GM12891 (cell line): ENCODE measurements at regions not wholly inside any gene's neighbourhood (a gene's known extent, or its start where the extent isn't known, plus 50 kb on each side); places are given as distances from the start of the nearest gene placed in this dataset.
"Not testable (repeated sequence)": the region's sequence is repeated elsewhere in the genome, so short reads cannot be mapped to it uniquely, and the experiment has no call there.

Experiments used
- DNase-seq: peaks from one replicate; pipeline ENCODE4 v3.0.0; 2011; ENCODE audit warnings: low spot score; ENCODE audit not compliant: insufficient read length
- FAIRE-seq: peaks from 2 replicates; lab custom pipeline; 2011; peaks lifted over from hg19 to GRCh38; lab: Jason Lieb, UNC
- PAX5 ChIP-seq: IDR thresholded peaks from 2 replicates; pipeline ENCODE4 v1.6.1; 2011; ENCODE audit warnings: low read length, moderate library complexity, mild to moderate bottlenecking; ENCODE audit not compliant: insufficient read depth, severe bottlenecking
- POLR2A ChIP-seq: IDR thresholded peaks from 2 replicates; pipeline ENCODE4 v1.6.1; 2011; ENCODE audit warnings: low read depth, low read length, control low read depth
- POLR2AphosphoS5 ChIP-seq: IDR thresholded peaks from 2 replicates; pipeline ENCODE4 v1.6.1; 2011; ENCODE audit warnings: low read depth, low read length, control low read depth
- POU2F2 ChIP-seq: IDR thresholded peaks from 2 replicates; pipeline ENCODE4 v1.6.1; 2011; ENCODE audit warnings: low read depth, mild to moderate bottlenecking, control low read depth, low read length, moderate library complexity
- SPI1 ChIP-seq: IDR thresholded peaks from 2 replicates; pipeline ENCODE4 v1.6.1; 2011; ENCODE audit warnings: low read depth, low read length, control low read depth
- TAF1 ChIP-seq: IDR thresholded peaks from 2 replicates; pipeline ENCODE4 v1.6.1; 2011; ENCODE audit warnings: low read depth, low read length, control low read depth

GRCh38 chr2:39929531-39929930, 150.5 kb upstream of the THUMPD2 start:
- no peak for DNase-seq
- no peak for TF ChIP-seq SPI1
- no peak for TF ChIP-seq TAF1
- no peak for TF ChIP-seq POLR2AphosphoS5
- no peak for TF ChIP-seq POU2F2
- TF ChIP-seq POLR2A, result no peak
- no peak for TF ChIP-seq PAX5
- FAIRE-seq, result no peak

- no peak for FAIRE-seq
- TF ChIP-seq SPI1 (no peak), PAX5 (no peak), POLR2AphosphoS5 (no peak), TAF1 (no peak), POLR2A (no peak), POU2F2 (no peak)
- DNase-seq, result no peak
Measured at GRCh38 chr2:39925312-39925711, 146.3 kb upstream of the THUMPD2 start.

- TF ChIP-seq POLR2A (no peak), POU2F2 (no peak), POLR2AphosphoS5 (no peak), PAX5 (no peak), TAF1 (no peak), SPI1 (no peak)
- FAIRE-seq (no peak), DNase-seq (no peak)
Measured at GRCh38 chr2:39923455-39923854, 144.4 kb upstream of the THUMPD2 start.

- no peak for DNase-seq
- FAIRE-seq, result no peak
- TF ChIP-seq POLR2A (no peak), TAF1 (no peak), POLR2AphosphoS5 (no peak), POU2F2 (no peak), PAX5 (no peak), SPI1 (no peak)
Measured at GRCh38 chr2:39922679-39923405, 143.8 kb upstream of the THUMPD2 start.

GRCh38 chr2:39920307-39920801, 141.3 kb upstream of the THUMPD2 start:
- no peak for FAIRE-seq

GRCh38 chr2:39919511-39920306, 140.7 kb upstream of the THUMPD2 start:
- TF ChIP-seq SPI1, result no peak
- no peak for TF ChIP-seq POLR2AphosphoS5
- TF ChIP-seq TAF1, result no peak
- TF ChIP-seq PAX5, result no peak
- TF ChIP-seq POLR2A, result no peak
- TF ChIP-seq POU2F2, result no peak
- no peak for FAIRE-seq

More at GRCh38 chr2:39920307-39920801, 141.3 kb upstream of the THUMPD2 start:
- TF ChIP-seq POLR2A (no peak), PAX5 (no peak), SPI1 (no peak), POU2F2 (no peak), TAF1 (no peak), POLR2AphosphoS5 (no peak)
- DNase-seq, result no peak

GRCh38 chr2:39918886-39919285, 139.8 kb upstream of the THUMPD2 start:
- TF ChIP-seq POU2F2 (no peak), SPI1 (no peak), TAF1 (no peak), POLR2AphosphoS5 (no peak), PAX5 (no peak), POLR2A (no peak)
- no peak for DNase-seq
- FAIRE-seq, result no peak

More at GRCh38 chr2:39919511-39920306, 140.7 kb upstream of the THUMPD2 start:
- DNase-seq, result no peak

- not testable (repeated sequence) for FAIRE-seq, DNase-seq
Measured at GRCh38 chr2:39917371-39917770, 138.3 kb upstream of the THUMPD2 start.

- TF ChIP-seq PAX5, result no peak
- TF ChIP-seq POLR2AphosphoS5, result no peak
- no peak for TF ChIP-seq POU2F2
- no peak for TF ChIP-seq POLR2A
- FAIRE-seq, result no peak
- DNase-seq, result no peak
Measured at GRCh38 chr2:39914949-39915348, 135.9 kb upstream of the THUMPD2 start.
